ENCODE measurements at regions not wholly inside any gene's neighbourhood (a gene's known extent, or its start where the extent isn't known, plus 50 kb on each side); places are given as distances from the start of the nearest gene placed in this dataset.

GRCh38 chr1:204736836-204737235, 51.3 kb upstream of the LRRN2 start:
- DNase-seq: no peak

GRCh38 chr1:204738506-204738905, 53.0 kb upstream of the LRRN2 start:
- no peak for DNase-seq

DNA sequence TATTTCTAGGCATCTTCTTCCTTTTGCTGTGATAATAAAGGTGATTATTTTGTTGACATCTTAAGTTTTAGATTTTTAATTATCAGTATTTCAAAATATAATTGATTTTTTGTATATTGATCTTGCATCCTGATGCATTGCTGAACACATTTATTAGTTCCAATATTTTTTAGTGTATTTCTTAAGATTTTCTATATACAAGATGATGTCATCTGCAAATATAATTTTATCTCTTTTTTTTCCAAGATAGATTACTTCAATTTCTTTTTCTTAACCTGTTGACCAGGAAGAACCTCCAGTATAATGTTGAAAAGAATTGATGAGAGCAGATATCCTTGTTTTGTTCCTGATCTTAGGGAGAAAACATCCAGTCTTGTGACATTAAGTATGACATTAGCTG, 54.8 kb upstream of the LRRN2 start:
- DNase-seq: no peak

DNA sequence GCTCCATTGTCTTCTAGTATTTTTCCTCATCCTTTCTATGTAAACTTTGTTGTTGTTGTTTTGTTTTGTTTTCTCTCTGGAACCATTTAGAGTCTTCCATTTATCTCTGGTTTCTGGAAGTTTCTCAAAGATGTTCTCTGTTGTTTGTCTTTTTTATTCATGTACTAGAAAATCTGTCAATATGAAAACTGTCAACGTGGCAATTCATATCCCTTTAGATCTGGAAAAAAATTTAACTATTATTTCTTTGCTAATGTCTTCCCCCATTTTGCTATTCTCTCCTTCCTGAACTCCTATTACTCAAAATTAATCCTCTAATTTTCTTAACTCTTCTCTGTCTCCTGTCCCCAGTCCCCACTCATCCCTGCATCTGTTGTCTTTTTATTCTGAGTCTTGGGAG, 55.9 kb upstream of the LRRN2 start:
- DNase-seq: no peak

- no peak for DNase-seq
These were observed 57.2 kb upstream of the LRRN2 start for GRCh38 chr1:204742676-204743251.

DNA sequence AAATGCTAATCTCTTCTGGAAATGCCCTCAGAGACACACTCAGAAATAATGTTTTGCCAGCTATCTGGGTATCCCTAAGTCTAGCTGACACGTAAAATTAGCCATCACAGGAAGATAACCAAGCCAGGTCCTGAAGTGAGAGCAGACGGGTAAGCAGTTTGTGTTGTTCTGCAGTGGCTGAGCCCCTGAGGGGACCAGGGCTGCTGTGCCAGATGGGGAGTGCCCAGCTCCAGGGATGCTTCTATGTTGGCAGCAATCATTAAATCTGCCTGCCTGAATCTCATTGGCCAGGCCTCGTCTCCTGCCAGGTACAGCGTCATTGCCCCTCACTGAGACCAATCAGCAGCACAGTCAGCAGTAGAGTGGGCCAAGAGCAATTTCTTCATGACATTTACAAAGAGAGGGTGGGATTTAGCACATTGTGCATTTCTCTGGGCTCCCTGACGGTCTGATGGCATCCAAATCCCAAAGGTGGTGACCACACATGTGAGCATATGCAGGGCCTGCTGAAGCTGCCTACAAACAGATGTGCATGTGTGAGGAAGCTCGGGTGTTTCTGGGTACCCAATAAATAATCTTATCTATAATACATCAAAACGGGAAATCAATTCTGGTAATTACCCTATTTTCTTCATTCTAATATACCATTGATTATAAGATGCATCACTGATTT, 58.7 kb upstream of the LRRN2 start:
- DNase-seq: no peak

GRCh38 chr1:204746838-204747442, 61.4 kb upstream of the LRRN2 start:
- DNase-seq: peak in 5 of 6 experiments; percentile 1 to 63 (median 27)

- DNase-seq: no peak
These were observed 65.9 kb upstream of the LRRN2 start for GRCh38 chr1:204751480-204751879.

DNA sequence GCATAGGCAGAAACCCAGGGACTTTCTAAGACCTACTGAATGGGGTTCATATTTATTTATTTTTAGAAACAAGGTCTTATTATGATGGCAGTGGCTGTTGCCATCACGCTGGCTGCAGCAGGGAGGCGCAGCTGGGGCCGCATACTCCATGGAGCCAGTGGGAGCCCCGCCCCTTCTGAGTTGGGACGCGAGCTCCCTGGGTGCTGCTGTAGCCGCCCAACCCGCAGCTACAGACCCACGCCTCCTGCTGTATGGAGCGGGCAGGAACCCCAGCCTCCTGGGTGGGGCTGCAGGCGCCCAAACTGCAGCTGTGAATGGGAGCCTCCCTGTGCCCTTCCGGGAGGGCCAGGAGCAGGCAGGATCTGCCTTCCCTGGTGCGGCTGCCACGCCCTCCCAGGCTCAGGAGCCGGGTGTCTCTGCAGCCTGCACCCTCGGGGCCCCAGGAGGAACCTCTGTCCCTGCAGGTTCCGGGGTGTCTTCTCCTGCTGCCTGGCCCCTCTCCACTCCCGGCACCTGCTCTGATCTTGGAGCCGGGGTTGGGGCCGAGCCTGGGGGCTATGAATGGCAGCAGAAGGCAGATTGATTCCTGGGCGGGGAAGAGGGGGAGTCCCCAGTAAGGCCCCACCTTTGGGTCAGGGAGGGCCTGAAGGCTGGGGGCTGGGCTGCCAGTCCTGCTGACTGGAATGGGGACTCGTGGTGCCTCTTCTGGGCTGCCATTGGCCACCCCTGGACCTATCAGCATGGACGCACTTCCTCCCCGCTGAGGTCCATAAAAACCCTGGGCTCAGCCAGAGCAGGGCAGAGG, 66.5 kb upstream of the LRRN2 start:
- no peak for DNase-seq

DNA sequence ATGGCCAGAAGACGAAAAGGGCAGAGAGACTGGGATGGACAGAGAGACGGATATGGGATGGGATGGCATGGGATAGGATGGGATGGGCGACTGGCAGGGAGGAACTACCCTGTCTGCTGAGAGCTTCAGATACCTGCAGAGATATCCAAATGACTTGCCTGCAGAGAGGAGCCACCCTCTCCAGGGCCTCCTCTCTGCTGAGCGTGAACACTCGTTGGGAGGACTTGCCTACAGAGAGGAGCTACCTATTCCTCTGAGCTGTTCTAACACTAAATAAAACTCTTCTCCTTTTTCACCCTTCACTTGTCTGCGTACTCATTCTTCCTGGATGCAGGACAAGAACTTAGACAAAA, 67.1 kb upstream of the LRRN2 start:
- no peak for DNase-seq

DNA sequence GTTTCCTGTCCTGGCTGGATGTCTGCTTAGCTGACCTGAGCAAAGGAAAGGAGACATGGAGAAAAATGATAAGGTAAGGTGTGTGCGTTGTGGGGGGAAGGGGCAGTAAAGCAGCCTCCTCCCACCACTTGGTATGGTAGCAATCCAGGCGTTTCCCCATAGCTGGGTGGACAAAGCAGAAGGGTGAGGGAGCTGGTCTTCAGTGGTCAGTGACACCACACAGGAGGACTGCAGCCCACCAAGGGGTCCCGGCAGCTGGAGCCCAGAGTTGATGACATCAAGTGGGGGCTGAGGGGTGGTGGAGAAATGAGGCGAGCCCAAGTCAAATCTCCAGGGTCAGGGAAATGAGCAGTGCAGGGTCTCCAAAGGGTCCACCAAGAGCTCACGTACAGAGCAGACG, 69.3 kb upstream of the LRRN2 start:
- no peak for DNase-seq

GRCh38 chr1:204756349-204756748, 70.8 kb upstream of the LRRN2 start:
- no peak for DNase-seq

- DNase-seq: no peak
These were observed 71.3 kb upstream of the LRRN2 start for GRCh38 chr1:204756811-204757210.

GRCh38 chr1:204758601-204759000, 73.1 kb upstream of the LRRN2 start:
- DNase-seq: no peak

- no peak for DNase-seq
These were observed 74.8 kb upstream of the LRRN2 start for GRCh38 chr1:204760350-204760749.

GRCh38 chr1:204760757-204761156, 75.2 kb upstream of the LRRN2 start:
- DNase-seq: no peak

- peak; percentile 31 to 69 (median 44) for DNase-seq
These were observed 78.4 kb upstream of the LRRN2 start for GRCh38 chr1:204763773-204764427.

- no peak for DNase-seq
These were observed 84.5 kb upstream of the LRRN2 start for GRCh38 chr1:204769997-204770396.

- no peak for DNase-seq
These were observed 85.8 kb upstream of the LRRN2 start for GRCh38 chr1:204771358-204771757.

DNA sequence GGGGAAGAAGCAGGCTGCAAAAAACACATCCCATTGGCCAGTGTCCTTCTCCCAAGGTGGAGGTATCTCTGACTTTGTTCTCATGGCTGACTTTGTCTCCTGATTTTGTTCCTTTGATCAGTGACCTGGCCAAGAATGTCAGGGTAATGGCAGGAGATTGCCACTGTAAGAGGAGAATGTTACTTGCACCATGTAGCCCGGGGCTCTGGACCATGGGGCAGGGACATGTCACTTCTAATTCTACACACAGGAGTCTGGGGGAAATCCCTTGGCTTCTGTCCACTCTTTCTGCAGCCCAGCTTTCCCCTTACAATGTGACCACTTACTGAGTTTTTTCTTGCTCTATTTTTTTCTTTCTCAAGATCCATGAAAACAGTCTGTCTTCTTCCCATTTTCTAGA, 87.7 kb upstream of the LRRN2 start:
- no peak for DNase-seq

DNA sequence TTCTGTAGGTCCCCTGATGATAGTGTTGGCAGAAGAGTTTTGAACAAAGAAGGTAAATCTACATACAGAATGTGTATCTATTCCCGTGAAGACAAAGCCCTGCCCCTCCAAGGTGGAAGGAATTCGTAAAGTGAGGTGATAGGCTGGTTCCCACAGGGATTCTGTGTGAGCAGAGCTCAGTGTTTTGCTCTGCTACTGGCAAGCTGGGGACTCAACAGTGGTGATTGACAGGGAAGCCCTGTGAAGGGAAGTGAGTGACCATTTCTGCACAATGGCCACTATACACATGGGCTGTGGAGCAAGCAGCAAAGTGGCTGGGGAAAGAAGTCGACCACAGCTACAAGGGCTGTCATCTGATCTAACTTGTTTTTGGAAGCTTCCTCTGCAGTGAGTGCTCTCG, 90.0 kb upstream of the LRRN2 start:
- no peak for DNase-seq

GRCh38 chr1:204777591-204777990, 92.1 kb upstream of the LRRN2 start:
- no peak for DNase-seq

GRCh38 chr1:204780630-204781029, 90.0 kb upstream of the NFASC start:
- DNase-seq: no peak
